ENCODE measurements at regions not wholly inside any gene's neighbourhood (a gene's known extent, or its start where the extent isn't known, plus 50 kb on each side); places are given as distances from the start of the nearest gene placed in this dataset.

GRCh38 chr13:68636784-68637183 is 1406.6 kb upstream of the PCDH9 start:
- TF ChIP-seq CTCF (IDR thresholded peaks at IDR 0.05) (no peak), POLR2A (IDR thresholded peaks at IDR 0.05) (no peak)
